ENCODE measurements at regions not wholly inside any gene's neighbourhood (a gene's known extent, or its start where the extent isn't known, plus 50 kb on each side); places are given as distances from the start of the nearest gene placed in this dataset.
A peak's percentile ranks its signal among the peaks of the same experiment; 100 is the strongest.

DNA sequence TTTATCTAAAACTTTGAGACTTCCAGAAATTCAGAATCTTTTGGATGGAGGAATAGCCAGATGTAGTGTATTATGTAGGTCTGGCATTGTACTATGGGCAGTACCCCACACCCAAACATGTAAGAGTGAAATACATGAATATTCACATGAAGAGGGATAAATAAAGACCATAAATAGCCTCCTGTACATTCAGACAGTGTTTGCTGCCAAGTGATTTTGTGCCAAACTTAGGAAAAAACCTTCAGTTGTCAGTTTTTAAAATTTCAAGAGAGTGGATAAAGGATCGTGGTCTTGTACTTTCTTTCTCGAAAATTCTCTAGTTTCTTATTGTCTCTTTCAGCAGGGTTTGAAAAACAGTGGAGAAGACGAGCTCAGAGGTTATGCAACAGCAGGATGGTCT is 150.3 kb upstream of the LARGE1 start:
- no peaks in the 10 kb centered on the region for H3K27me3 ChIP-seq (replicated peaks)
- no peaks in the 10 kb centered on the region for H3K9me3 ChIP-seq (replicated peaks)
- no peak overlapping the region for H3K27ac ChIP-seq
- DNase-seq (ENCODE audit: low read depth in 1 of 2, low spot score in 2 of 2), result no peak
- H3K36me3 ChIP-seq, result no peaks in the 10 kb centered on the region
- H3K4me1 ChIP-seq (replicated peaks), result no peaks in the 10 kb centered on the region
- no peak overlapping the region for H3K4me3 ChIP-seq

DNA sequence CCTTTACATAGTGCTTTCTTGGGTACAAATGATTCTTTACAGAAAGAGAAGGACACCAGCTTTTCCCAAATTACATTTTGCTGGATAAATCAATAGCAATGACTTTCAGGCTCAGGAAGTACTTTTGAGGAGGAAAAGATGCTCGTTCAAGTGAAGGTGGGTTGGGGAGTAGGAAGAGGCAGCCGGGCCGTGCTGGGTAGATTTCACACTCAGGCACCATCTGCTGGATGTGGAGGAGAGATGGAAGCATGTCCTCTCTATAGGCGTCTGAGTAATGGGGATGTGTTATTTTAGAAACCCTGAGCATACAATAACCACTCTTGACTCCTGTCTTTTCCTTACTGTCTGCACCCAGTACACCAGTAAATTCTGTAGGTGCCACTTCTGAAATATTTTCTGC is 152.3 kb upstream of the LARGE1 start:
- Histone ChIP-seq H3K27me3 (replicated peaks) (no peaks in the 10 kb centered on the region), H3K4me3 (no peak overlapping the region), H3K9me3 (replicated peaks) (no peaks in the 10 kb centered on the region), H3K36me3 (no peaks in the 10 kb centered on the region), H3K27ac (no peak overlapping the region), H3K4me1 (replicated peaks) (no peaks in the 10 kb centered on the region)
- DNase-seq (ENCODE audit: low read depth in 1 of 2, low spot score in 2 of 2), result no peak

DNA sequence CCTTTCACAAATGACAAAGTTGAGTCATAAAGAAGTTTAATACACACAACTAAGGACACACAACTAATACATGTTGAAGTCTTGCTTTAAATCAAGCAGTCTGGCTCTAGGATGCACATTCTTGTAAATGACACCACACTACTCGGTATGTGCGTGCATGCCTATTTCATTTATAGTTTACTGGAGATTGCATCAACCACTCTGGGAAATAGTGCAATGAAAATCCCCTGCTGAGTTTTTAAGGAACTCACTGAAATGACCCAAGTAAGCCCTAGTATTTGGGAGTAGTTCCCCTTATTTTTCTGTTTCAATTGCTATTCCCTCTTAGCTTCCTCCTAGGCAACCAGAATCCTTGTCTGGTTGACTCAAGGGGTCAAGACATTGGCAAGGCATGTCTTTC is 160.2 kb upstream of the LARGE1 start:
- no peak for DNase-seq (ENCODE audit: low read depth in 1 of 2, low spot score in 2 of 2)
- no peaks in the 10 kb centered on the region for H3K4me1 ChIP-seq (replicated peaks)
- H3K36me3 ChIP-seq, result no peaks in the 10 kb centered on the region

DNA sequence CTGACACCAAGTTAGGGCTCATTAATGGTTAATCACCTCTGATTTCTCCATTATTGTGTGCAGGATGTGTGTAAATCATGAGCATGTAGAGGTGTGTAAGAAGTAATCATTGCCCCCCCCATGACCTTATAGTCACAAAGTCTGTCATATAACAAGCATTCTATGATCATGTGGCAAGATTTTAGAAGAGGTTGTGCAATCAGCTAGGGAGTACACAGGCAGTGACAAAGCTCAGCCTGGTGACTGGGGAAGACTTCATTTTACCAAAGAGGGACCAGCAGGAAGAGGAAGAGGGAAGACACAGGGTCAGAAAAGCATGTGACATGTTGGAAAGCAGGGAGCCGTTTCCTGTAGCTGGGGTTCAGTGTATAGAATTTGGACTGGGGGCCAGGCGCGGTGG is 176.5 kb upstream of the LARGE1 start:
- H3K9me3 ChIP-seq (replicated peaks), result no peaks in the 10 kb centered on the region
- no peaks in the 10 kb centered on the region for H3K36me3 ChIP-seq
- no peak overlapping the region for H3K4me3 ChIP-seq
- H3K27me3 ChIP-seq (replicated peaks), result no peaks in the 10 kb centered on the region
- DNase-seq (ENCODE audit: low read depth in 1 of 2, low spot score in 2 of 2), result no peak
- no peaks in the 10 kb centered on the region for H3K4me1 ChIP-seq (replicated peaks)
- no peak overlapping the region for H3K27ac ChIP-seq

More for the DNA sequence above, 160.2 kb upstream of the LARGE1 start:
- H3K4me3 ChIP-seq, result no peak overlapping the region
- no peak overlapping the region for H3K27ac ChIP-seq
- no peaks in the 10 kb centered on the region for H3K27me3 ChIP-seq (replicated peaks)
- H3K9me3 ChIP-seq (replicated peaks), result no peaks in the 10 kb centered on the region

DNA sequence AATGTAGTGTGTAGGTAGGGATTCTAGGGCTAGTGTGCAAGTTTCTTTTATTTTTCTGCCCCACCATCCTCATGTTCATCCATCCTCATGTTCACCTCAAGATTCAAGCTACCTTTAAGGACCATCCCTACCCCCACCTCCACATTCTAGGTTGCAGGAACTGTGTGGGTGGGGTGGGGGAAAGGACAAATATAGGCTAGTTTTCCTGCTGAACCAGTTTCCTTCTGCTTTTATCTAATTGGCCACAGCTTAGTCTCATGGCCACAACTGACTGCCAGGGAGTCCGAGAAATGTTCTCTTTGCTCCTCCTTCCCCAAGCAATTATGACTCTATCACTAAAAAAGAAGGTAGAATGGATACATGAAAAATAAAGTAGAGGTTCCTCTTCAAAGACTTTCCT is 179.0 kb upstream of the LARGE1 start:
- Histone ChIP-seq H3K9me3 (replicated peaks) (no peaks in the 10 kb centered on the region), H3K27me3 (replicated peaks) (no peaks in the 10 kb centered on the region), H3K36me3 (no peaks in the 10 kb centered on the region), H3K27ac (no peak overlapping the region), H3K4me1 (replicated peaks) (no peaks in the 10 kb centered on the region), H3K4me3 (no peak overlapping the region)
- no peak for DNase-seq (ENCODE audit: low read depth in 1 of 2, low spot score in 2 of 2)

DNA sequence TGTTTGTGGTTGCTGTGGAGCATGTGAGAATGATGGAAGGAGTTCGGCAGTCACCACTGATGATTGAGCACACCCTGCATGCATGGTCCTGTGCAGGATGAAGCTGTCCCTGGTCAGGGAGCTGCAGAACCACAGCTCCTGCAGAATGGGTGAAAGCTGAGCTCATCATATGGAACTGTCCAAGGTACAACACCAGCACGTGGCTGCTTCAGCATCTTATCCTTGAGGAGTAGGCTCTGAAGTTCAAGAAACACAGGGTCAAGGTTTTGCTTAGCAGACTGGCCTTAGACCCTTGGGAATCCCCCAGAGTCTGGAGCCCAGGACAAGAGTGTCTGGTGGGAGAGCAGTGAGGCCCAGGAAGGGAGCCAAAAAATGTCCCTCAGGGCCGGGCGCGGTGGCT is 182.4 kb upstream of the LARGE1 start:
- no peak for DNase-seq (ENCODE audit: low read depth in 1 of 2, low spot score in 2 of 2)
- Histone ChIP-seq H3K27ac (no peak overlapping the region), H3K36me3 (no peaks in the 10 kb centered on the region), H3K9me3 (replicated peaks) (no peaks in the 10 kb centered on the region), H3K27me3 (replicated peaks) (no peaks in the 10 kb centered on the region), H3K4me3 (no peak overlapping the region), H3K4me1 (replicated peaks) (no peaks in the 10 kb centered on the region)

DNA sequence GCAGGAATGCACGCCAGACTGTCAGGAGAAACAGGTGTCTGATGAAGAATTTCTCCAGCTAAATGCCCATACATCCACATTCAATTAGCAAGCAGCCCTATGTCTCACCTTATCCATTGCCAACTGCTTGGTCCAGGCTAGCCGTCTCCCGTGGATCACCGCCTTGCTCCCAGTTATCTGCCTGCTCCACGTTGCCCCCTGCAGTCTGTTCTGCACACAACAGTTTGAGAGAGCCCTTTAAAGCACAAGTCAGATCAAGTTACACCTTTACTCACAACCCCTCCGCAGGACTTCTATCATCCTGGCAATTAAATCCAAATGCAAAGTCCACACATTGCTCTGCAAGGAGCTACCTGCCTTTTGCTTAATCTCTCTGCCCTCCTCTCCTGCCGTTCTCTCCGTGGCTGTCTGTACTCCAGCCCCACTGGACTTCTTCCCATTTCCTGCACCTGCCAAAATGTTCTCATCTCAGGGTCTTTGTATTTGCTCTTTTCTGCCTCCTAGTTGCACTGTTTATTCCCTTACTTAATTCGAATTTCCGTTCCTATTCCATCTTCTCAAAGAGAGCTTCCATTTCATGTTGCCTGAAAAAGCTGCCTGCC is 185.3 kb upstream of the LARGE1 start:
- H3K4me3 ChIP-seq, result no peak overlapping the region
- no peaks in the 10 kb centered on the region for H3K36me3 ChIP-seq
- H3K27me3 ChIP-seq (replicated peaks), result no peaks in the 10 kb centered on the region
- no peak overlapping the region for H3K27ac ChIP-seq
- H3K4me1 ChIP-seq (replicated peaks), result no peaks in the 10 kb centered on the region
- DNase-seq (ENCODE audit: low read depth in 1 of 2, low spot score in 2 of 2), result peak; percentile 5 to 45
- no peaks in the 10 kb centered on the region for H3K9me3 ChIP-seq (replicated peaks)

DNA sequence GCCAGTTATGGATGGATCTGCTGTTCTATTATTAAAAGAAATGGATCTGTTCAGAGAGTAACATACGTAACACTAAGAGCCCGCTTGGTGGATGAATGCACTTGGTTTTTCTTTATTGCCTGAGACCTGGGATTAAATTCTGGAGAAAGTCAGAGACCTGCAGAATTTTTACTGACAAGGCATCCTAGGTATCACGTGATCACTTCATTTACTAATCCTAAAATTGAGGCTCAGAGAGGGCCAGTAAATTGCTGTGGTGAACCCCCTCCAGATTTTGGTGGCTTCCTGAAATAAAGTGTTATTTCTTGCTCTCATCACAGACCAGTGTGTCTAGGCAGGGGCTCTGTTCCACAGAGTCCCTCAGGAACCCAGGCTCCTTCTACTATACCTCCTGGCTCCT is 187.9 kb upstream of the LARGE1 start:
- H3K36me3 ChIP-seq, result no peaks in the 10 kb centered on the region
- H3K9me3 ChIP-seq (replicated peaks), result no peaks in the 10 kb centered on the region
- H3K4me1 ChIP-seq (replicated peaks), result no peaks in the 10 kb centered on the region
- no peak overlapping the region for H3K4me3 ChIP-seq
- DNase-seq (ENCODE audit: low read depth in 1 of 2, low spot score in 2 of 2), result no peak
- H3K27me3 ChIP-seq (replicated peaks), result no peaks in the 10 kb centered on the region
- H3K27ac ChIP-seq, result no peak overlapping the region

DNA sequence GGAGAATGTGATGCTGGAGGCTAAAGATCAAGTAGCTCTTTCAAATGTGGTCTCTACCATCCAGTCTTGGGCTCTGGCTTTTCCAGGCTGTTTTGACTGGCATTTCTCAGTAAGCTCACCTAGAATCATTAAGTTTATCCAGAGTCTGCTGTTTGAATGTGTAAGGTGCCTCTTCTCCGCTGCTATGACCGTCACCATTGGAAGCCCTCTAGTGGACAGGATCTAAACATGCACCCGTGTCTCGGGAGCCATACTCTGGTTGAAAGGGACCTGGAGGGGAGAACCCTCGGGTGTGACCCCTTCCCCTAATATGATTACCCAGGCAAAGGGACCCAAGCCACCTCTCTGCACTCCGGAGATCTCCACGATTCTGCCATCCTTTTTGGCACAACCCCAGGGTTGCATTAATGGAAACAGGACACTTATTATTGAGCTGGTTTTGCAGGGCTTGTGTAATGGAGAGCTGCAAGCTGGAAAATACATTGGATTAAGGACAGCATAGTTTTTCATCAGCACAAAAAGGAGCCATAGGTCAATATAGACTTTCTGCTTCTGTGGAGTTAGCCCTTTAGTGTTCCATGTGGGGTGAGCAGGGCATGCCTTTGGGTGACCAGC is 191.0 kb upstream of the LARGE1 start:
- no peak overlapping the region for H3K27ac ChIP-seq
- 0 out of 2 replicates have a peak, but pooled peaks cover 3% of the 10 kb centered on the region for H3K27me3 ChIP-seq (replicated peaks)
- H3K4me1 ChIP-seq (replicated peaks), result no peaks in the 10 kb centered on the region
- peak in 1 of 2 experiments; percentile 5 for DNase-seq (ENCODE audit: low read depth in 1 of 2, low spot score in 2 of 2)
- no peak overlapping the region for H3K4me3 ChIP-seq
- no peaks in the 10 kb centered on the region for H3K9me3 ChIP-seq (replicated peaks)
- no peaks in the 10 kb centered on the region for H3K36me3 ChIP-seq

DNA sequence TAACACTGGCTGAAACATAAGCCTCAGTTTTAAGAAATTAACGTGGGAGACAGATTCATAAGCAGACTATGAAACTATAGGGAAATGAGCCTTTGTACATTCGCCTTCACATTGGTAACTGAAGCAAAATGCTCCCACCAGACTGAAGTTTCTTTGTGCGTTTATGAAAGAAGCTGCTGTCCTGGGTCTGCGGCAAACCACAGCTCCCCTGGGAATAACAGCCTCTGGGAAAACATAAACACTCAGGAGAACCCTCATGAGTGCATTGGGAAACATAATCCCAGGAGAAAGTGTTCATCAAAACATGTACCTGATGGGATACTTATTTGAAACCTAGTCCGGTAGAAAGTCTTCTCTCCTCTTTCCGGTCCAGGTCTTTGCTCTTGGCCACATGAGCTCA is 193.1 kb upstream of the LARGE1 start:
- H3K9me3 ChIP-seq (replicated peaks), result no peaks in the 10 kb centered on the region
- no peaks in the 10 kb centered on the region for H3K4me1 ChIP-seq (replicated peaks)
- H3K27me3 ChIP-seq (replicated peaks), result 0 out of 2 replicates have a peak, but pooled peaks cover 3% of the 10 kb centered on the region
- no peaks in the 10 kb centered on the region for H3K36me3 ChIP-seq
- H3K4me3 ChIP-seq, result no peak overlapping the region
- DNase-seq (ENCODE audit: low read depth in 1 of 2, low spot score in 2 of 2), result no peak
- H3K27ac ChIP-seq, result no peak overlapping the region

DNA sequence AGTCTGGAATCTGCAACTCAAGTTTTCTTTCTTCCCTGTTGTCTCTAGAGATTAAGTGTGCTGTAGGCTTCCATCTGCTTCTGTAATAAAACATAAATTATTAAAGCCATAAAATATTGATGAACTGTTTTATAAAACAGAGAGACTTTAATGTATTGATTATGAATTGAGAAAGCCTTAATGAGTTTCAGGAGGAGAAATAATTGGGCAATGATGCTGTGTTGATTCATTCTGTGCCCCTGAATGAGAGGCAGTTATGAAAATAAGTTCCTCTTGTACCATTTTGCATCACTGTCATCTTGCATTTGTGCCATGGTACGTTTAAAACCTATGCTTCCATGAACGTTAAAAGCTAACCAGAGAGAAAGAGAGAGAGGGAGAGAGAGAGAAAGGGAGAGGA is 194.1 kb upstream of the LARGE1 start:
- no peak for DNase-seq (ENCODE audit: low read depth in 1 of 2, low spot score in 2 of 2)
- Histone ChIP-seq H3K36me3 (no peaks in the 10 kb centered on the region), H3K27me3 (replicated peaks) (0 out of 2 replicates have a peak, but pooled peaks cover 3% of the 10 kb centered on the region), H3K27ac (no peak overlapping the region), H3K4me1 (replicated peaks) (no peaks in the 10 kb centered on the region), H3K9me3 (replicated peaks) (no peaks in the 10 kb centered on the region), H3K4me3 (no peak overlapping the region)

DNA sequence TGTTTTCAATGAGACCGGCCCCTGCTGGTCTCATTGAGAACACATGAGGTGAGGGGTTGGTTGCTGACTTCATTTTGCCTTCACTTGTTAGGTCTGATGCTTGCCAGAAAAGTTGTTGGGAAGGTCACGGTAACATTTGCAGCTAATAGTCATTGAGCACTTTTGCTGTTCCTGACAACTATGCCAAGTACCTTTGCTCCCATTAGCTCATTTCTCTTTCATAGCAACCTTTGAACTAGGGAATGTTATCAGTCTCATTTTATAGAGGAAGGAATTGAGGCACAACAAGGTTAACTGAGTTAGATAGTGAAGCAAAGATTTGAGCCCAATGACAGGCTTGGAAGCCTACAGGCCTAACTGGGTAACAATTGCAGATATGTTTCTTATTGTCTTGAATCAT is 195.4 kb upstream of the LARGE1 start:
- Histone ChIP-seq H3K4me1 (replicated peaks) (no peaks in the 10 kb centered on the region), H3K4me3 (no peak overlapping the region), H3K36me3 (no peaks in the 10 kb centered on the region), H3K27ac (no peak overlapping the region), H3K27me3 (replicated peaks) (0 out of 2 replicates have a peak, but pooled peaks cover 3% of the 10 kb centered on the region), H3K9me3 (replicated peaks) (no peaks in the 10 kb centered on the region)
- no peak for DNase-seq (ENCODE audit: low read depth in 1 of 2, low spot score in 2 of 2)

DNA sequence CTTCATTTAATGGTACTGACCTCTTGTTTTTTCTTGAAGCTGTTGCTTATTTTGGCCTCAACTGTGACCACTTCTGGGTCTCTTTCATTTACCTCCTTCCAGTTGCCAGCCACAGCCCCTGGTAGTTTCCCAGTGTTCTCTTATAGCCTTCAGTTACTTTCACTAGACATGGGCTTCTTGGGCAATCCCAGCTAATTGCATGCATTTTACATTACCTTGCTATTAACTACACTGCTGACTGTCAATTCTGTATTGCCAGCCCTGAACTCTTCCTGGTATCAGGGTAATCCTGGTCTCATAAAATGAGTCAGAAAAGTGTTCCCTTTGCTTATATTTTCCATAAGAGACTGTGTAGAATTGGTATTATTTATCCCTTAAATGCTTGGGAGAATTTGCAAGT is 195.8 kb upstream of the LARGE1 start:
- Histone ChIP-seq H3K4me1 (replicated peaks) (no peaks in the 10 kb centered on the region), H3K27me3 (replicated peaks) (0 out of 2 replicates have a peak, but pooled peaks cover 3% of the 10 kb centered on the region), H3K27ac (no peak overlapping the region), H3K4me3 (no peak overlapping the region), H3K9me3 (replicated peaks) (no peaks in the 10 kb centered on the region), H3K36me3 (no peaks in the 10 kb centered on the region)
- no peak for DNase-seq (ENCODE audit: low read depth in 1 of 2, low spot score in 2 of 2)

DNA sequence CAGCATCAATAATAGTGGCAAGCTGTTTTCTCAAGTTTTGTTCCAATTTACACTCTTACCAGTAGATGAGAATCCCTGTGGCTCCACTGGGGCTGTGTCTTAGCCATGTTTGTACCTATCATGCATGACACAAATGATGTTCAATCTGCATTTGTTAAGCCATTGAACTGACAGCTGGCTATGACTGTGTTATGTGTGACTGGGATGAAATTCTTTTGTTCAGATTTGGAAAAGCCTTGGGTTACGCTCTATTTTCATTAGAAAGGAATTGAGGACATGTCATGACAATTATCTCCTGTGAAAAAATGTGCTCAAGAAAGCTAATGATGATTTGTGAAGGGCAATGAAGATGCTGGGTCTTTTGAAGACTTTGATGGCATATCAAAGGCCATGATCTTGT is 201.8 kb upstream of the LARGE1 start:
- no peak overlapping the region for H3K4me3 ChIP-seq
- no peaks in the 10 kb centered on the region for H3K36me3 ChIP-seq
- DNase-seq (ENCODE audit: low read depth in 1 of 2, low spot score in 2 of 2), result no peak
- H3K4me1 ChIP-seq (replicated peaks), result no peaks in the 10 kb centered on the region
- H3K9me3 ChIP-seq (replicated peaks), result no peaks in the 10 kb centered on the region
- no peak overlapping the region for H3K27ac ChIP-seq
- no peaks in the 10 kb centered on the region for H3K27me3 ChIP-seq (replicated peaks)
